HG03159 (cell line): ENCODE measurements at regions not wholly inside any gene's neighbourhood (a gene's known extent, or its start where the extent isn't known, plus 50 kb on each side); places are given as distances from the start of the nearest gene placed in this dataset.

Experiments used
- ATAC-seq: cut with Tn5 transposase; IDR thresholded peaks from one replicate; pipeline ENCODE4 v1.9.1; 2021; ENCODE audit warnings: mild to moderate bottlenecking, moderate library complexity; ENCODE audit not compliant: unreplicated experiment

DNA sequence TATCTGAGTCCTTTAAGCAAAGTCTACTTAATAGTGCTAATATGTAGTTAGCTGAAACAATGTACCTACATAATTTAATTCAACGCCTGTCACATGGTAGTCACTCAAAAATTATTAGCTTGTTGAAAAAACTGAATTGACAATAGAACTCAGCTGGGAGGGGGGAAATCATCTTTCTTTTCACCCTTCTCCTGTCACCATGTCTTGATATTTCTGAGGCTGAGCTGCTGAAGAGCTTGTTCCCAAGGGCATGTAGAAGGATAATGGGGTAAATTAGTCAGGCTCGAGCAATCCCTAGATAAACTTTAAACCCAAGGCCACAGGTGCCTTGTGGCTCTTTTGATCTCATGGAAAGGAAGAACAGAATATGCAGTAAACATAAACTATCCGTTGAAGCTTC, 339.6 kb upstream of the LRATD1 start:
- ATAC-seq, result no peak

DNA sequence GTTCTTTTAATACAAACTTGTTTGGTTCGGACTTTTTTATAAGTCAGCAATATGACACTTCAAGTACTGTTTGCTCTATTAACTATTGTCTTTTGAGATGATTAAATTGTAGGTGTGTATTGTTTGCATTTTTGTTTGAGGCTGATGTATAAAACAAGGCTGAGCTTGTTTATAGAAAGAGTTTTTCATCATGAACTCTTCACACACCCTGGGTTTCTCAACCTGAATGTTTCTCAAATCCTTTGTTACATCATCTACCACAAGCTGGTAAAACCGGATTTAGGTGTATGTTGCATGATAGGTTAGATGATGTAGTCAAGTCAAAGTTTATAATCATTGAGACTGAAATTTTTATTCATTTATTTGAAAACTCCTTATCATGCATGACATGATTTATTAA, 335.2 kb upstream of the LRATD1 start:
- ATAC-seq, result no peak

DNA sequence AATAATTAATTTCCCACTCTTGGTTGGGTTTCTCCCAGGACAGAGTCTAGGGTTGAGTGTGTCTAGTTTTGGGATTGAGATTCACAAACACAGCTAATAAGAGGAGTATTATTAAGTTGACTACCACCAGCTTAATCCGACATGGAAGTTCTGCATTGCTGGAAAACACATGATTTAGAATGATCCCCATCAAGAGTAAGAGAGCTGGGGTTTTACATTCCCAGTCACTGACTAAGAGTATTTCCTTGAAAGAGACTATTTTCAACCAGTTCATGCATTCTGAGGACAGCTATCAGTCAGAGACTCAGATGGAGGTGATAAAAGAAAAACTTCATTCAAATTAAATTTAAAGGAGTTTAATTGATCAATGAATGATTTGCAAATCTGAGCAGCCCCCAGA, 334.6 kb upstream of the LRATD1 start:
- ATAC-seq, result no peak

DNA sequence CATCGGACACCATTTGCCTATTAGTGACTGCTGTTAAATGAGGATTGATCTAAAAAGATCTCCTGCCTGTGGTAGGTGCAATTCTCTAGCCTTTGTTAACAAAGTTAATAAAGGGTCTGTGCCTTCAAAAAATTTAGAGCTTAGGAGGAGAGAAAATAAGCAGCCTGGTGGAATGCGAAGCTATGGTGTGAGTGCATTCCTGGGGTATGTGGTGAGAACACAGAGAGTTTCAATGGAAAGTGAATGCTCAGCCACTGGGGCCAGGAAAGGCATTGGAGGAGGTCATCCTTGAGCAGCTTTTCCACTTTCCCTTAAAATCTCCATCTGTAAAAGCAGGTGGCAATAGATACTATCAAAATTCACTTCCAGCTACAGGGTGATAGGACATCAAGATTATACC, 331.2 kb upstream of the LRATD1 start:
- no peak for ATAC-seq

DNA sequence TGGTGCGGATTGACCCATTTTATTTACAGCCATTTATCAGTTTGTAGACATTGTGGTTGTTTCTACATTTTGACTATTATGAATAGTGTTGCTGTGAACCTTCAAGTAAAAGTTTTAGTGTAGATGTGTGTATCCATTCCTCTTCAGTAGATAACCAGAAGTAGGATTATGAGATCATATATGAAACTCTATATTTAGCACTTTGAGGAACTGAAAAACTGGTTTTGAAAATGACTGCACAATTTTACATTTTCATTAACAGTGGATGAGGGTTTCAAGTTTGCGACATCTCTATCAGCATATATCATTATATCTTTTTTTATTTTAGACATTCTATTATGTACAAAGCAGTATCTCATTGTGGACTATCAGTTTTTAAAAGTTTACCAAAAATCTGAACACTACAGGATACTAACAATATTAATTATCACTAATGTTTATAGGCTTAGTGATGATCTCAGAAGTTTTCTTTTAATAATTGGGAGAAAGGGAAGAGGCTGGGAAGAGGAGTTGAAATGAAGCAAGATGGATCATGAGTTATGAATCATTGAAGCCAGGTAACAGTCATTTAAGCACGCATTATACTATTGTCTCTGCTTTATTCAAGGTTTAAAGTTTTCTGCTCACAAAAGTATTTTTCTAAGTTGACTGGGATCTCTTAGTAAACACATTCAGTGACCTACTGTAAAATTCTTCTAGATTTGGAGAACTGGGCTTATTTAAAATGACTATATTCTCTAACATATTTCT, 329.0 kb upstream of the LRATD1 start:
- peak; percentile 92 for ATAC-seq

DNA sequence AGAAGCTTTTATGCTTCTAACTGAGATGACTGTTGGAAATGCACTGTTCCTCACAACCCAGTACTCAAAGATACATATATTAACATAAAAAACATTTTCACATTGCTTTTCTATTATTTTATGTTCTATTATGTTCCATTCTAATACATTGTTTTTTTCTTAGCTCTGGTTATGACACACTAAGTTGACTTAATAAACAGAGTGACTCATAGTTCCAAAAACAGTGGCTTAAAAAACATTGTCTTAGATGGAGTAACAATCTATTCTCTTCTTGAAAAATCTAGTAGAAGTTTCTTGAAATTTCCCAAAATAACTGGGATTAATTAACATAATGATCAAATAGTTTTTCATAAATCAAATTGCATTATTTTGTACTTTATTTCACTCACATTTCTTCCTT, 328.2 kb upstream of the LRATD1 start:
- ATAC-seq, result no peak

DNA sequence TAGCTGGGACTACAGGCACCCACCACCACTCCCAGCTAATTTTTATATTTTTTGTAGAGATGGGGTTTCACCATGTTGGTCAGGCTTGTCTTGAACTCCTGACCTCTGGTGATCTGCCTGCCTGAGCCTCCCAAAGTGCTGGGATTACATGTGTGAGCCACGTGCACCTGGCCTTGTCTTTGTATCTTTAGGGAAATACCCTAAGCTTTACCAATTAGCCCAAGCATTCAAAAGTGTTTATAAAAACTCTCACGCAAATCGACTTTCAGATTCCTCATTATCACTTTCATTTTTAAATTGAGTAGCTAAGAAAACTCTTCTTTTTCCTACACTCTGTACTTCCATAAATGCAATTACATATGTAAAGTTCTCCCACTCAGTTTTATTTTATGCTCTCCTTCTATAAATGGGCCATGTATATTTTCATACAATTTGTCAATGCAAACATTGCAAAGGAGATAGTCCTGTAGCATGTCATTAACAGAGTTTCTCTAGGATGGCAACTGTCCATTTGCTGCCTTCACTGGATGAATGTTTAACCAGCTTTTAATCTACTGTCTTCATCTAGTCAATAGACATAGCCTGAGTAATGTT, 326.2 kb upstream of the LRATD1 start:
- ATAC-seq, result peak; percentile 74

DNA sequence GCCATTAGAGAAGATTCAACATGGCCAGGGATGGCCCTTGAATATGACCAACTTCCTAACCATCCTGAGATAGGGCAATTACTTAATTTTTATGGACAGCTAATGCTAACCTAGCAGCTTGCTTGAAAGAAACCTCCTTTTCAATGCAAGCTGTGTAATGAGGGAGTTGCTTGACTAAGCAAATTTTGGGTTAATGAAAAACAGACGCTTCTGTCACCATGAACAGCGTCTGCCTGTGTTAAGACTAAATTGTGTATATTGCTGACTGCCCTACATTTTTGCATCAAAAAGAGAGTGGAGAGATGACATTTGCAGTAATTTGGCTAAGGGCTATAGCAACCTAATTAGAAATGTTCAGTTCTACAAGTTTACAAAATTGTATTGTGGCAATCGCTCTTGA, 319.2 kb upstream of the LRATD1 start:
- ATAC-seq, result no peak

DNA sequence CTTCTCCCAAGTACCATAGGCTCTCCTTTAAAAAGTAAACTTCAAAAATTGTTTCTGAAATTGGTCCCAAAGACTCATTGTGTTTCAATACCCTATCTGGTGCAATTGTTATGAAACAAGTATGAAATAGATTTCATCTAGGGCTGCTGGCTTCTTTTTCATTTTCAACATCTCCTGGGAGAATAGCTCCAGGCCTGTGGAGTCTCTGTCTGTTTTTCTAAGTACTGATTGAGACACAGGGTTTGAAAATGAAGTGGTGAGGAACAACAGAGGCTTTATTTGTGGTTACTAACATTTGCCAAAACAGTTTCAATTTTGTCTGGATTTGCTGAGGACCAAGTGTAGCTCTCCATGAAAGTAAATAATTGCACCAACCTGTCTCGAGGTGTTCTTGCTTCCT, 315.9 kb upstream of the LRATD1 start:
- ATAC-seq, result no peak

DNA sequence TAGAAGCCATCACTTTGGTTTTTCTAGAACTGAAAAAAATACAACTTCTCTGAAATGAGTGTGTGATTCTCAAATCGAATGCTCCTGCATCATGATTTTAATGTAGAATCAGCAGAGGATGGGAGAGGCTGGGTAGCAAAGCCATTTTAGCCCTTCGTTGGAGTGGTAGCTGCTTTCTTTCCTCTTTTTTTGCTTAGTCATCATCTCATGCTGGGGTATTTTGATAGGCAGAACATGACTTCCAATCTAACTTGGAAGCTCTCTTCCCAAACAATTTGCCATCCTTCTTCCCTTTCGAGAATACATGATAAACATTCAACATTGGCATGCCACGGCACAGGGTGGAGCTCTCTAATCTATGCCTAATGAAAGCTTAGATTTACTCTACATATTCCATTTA, 311.2 kb upstream of the LRATD1 start:
- ATAC-seq, result no peak

DNA sequence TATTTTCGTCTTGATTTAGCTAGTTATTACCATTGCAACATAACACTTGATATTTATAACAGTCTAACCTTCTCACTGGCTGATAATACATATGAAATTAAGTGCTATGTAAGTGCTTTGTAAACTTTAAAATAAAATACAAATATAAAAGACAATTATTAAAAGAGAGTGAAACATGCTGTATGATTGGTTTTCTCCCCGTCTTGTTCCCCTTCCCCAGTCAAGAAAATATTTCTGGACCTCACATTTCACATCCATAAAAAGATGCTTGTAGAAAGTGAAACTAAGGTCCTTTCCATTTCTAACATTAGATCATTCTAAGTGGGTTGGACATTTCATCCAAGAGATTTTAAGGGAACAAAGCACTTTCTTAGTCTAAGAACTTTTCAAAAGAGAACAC, 310.2 kb upstream of the LRATD1 start:
- no peak for ATAC-seq

DNA sequence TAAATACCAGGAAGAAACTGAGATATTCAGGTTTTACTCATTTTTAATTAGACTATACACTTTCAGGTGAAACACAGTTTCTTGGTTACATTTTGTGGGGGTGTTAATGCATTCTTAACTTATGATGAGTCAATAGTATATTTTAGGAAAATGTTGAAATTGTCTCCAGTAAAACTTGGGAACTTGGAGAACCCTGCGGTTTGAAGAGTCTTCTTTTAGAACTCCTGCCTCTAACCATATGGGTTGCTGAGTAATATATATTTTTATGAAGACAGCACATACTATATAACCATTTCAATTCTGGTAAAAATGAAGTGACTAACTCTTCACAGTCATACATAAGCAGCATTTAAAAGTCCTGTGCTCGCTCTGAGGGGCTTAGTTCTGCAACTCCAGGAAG, 308.2 kb upstream of the LRATD1 start:
- no peak for ATAC-seq

DNA sequence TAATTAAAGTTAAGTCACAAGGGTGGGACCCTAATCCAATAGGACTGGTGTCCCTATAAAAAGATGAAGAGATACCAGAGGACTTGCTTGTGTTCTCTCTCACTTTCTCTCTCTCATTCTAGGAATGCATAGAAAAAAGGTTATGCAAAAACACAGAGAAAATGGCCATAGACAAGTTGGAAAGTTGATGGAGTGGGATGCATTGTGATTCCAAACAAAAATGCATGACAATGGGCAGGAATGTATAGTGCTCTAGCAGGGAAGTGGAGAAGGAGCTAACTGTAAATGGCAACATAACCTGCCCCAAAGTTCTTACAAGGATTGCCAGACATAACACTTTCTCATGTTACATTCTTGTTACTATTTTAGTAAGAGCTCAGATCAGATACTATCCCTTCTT, 301.6 kb upstream of the LRATD1 start:
- no peak for ATAC-seq

DNA sequence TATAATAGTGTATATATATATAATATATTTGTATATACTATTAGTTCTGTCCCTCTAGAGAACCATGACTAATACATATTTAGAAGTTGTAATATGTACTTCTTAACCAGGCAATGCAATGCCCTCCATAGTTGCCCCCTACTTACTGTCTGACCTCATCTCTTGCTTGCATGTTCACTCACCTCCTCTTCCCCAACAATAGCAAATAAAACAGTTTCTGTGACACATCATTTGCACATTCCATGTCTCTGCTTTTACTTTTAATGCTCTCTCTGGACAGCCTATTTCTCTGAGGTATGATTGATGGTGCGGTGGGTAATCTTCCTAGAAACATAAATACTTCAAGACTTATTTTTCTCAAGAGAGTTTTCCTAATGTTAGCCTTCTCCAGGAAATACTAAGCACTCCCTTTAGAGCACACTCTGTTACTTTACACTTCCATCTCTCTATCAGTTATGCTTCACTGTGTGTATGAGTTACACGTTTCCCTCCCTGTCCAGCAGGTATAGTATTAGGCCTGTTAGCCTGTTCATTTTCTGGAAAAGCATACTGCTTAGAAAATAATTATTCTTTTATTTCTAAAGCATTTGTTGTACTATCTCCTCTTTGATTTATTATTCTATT, 295.6 kb upstream of the LRATD1 start:
- no peak for ATAC-seq

DNA sequence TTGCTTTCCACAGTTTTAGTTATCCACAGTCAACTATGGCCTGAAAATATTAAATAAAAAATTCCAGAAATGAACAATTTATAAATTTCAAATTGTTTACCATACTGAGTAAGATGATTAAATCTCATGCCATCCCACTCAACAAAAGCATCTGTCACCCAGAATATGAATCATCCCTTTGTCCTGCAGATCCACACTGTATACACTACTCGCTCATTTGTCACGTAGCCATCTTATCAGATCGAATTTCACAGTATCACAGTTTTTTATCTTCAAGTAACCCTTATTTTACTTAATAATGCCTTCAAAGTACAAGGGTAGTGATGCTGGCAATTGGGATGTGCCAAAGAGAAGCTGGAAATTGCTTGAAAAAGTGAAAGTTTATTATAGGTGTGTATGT, 291.8 kb upstream of the LRATD1 start:
- no peak for ATAC-seq

DNA sequence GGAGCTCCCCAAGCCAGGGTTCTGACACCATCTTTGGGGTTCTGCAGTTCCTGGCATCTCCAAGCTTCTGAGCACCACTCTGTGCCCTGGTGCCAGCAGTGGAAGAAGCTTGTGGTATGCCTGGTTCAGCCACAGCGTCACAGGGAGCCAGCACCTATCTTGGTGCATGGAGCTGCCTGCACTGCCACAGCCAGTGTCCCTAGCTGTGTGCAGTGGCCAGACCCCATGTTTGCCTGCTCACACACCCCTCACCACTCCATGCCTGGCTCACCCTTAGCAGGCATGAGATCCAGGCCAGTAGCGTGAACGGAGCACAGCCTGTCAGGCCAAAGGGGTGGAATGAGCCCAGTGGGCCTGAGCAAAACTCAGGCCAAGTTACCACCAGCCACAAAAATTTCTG, 290.2 kb upstream of the LRATD1 start:
- no peak for ATAC-seq

DNA sequence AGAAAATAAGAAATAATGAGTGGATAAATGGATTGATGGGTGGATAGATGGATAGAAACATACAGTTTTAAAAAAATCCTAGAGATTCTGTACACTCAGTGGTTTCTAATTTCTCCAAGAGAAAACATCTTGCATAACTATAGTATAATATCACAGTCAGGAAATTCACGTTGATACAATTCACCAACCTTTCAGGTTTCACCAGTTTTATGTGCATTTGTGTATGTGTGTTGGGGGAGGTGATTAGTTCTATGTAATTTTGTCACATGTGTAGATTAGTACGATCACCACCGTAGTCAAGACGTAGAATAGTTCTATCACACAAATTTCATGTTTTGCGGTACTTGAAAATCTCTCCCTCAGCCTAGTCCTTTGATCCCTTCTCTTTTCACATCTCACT, 288.2 kb upstream of the LRATD1 start:
- no peak for ATAC-seq

DNA sequence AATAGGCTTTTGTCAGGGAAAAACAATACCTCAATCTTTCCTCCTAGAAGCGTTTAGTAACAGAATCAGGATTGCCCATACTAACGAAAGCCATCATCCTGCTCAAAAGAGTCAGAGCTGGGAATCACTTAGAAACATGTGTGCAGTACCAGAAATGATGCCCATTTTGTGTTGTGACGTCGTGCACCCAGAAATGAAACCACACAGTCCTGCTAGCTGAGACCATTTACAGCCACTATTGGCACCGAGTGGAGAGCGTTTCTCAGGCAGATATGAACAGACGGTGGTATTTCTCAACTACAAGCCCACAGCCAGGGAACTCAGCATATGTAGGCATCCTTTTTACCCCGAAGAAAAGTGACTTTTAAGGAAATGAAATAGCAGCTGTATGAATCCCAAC, 284.3 kb upstream of the LRATD1 start:
- no peak for ATAC-seq

DNA sequence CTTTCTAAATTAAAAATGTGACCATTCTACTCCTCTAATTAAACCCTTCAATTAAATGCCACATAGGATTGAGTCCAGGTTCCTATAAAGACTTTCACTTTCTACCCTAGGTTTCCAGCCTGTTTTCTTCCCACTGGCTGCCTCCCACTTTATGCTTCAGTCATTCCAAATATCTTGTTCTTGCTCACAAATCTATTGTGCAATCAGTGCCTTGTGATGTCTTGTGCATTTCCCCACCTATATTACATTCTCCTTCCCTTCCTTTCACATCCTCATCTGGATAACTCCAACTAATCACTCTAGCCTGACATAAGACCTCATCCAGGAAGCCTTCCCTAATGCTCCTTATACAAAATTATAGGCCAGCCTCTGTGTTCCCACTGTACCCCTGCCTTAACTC, 281.7 kb upstream of the LRATD1 start:
- no peak for ATAC-seq

DNA sequence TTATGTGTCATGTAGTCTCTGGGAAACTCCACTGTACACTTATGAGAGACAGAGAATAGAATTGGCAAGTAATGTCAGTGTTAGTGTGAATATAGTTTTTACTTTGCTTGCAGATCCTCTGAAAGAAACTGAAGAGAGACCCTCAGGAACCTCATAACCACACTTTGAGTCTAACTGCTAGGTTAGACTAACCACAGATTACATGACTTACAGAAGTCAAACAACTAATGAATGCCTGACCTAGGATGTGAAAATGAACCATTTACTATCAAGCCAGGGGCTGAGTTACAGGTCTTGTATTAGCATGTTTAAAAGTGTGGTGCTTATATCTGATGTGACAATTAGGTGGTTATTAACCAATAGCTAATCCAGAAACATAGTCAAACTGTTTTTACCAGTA, 280.4 kb upstream of the LRATD1 start:
- ATAC-seq, result no peak

DNA sequence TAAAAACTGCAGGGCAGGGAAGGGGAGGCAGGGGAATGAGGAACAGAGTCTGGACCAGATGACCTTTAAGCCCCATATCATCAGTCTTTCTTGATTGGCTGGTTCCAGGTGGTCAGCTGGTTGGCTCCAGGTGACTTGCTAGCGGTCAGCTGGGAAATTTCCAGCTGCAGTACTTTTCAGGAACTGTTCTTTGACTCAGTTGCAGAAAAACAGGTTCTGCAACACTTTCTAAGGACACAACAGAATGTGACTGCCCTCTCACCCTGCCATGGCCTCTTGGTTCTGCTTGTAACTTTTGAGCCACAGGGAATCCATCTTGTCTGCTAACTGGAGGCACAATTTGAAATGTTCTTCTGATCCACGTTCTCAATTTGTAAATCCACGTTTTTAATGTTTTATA, 278.3 kb upstream of the LRATD1 start:
- no peak for ATAC-seq

DNA sequence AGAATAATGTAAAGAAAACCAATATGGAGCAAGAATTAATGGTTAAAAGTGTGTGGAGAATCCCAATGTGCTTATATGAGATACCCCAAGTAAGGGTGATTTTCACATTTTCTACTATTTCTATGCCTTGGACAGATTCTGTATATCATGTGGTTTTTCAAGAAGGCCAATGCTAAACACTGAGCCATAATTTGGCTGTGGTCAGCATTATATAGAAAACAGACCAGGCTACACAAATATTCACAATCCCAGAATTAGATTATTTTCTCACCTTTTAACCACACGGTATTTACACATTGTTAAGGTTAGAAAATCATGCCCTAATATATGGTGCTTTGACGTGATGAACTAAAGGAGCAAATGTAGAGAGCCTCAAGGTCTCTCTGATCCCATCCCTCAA, 277.4 kb upstream of the LRATD1 start:
- no peak for ATAC-seq

DNA sequence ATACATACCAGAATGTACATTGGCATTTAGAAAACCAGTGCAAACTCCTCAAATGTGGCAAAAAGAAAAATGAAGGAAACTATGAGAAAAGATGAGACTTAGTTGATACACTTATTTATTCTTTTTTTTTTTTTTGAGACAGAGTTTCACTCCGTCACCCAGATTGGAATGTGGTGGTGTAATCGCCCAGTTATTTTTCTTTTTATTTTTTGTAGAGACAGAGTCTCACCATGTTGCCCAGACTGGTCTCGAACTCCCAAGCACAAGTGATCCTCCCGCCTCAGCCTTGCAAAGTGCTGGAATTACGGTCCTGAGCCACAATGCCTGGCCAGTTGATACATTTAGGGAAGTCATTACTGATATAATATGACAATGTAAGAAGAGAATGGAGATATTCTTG, 274.2 kb upstream of the LRATD1 start:
- ATAC-seq, result no peak
